Islet precursor cell (in vitro differentiated cells): ENCODE measurements at regions not wholly inside any gene's neighbourhood (a gene's known extent, or its start where the extent isn't known, plus 50 kb on each side); places are given as distances from the start of the nearest gene placed in this dataset.
"Not testable (repeated sequence)": the region's sequence is repeated elsewhere in the genome, so short reads cannot be mapped to it uniquely, and the experiment has no call there.

ENCODE experiments used
- DNase-seq: peaks from one replicate; pipeline ENCODE4 v3.0.0-alpha.2; 2018

DNA sequence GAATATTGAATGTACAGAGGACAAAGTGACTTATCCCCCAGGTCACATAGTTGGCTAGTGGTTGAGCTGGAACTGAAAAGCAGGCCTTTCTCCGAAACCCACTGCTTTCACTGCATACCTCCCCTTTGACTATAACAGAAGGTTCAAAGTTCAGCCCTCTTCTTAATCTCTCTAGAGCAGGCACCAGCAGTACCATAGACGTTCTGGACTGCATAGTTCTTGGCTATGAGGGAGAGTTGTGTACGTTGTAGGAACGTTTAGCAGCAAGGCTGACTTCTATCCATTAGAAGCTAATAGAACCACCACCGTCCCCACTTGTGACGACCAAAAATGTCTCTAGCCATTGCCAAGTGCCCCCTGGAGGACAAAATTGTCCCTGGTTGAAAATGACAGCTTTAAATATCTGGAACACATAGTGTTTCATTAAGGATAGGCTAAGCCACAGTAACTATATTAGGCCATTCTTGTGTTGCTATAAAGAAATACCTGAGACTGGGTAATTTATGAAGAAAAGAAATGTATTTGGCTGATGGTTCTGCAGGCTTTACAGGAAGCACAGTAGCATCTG lies 123.8 kb upstream of the MTHFD1L start:
- no peak for DNase-seq

- no peak for DNase-seq
These were observed 120.8 kb upstream of the MTHFD1L start for GRCh38 chr6:150744522-150745260.

GRCh38 chr6:150745896-150746295 lies 119.6 kb upstream of the MTHFD1L start:
- DNase-seq = no peak

DNA sequence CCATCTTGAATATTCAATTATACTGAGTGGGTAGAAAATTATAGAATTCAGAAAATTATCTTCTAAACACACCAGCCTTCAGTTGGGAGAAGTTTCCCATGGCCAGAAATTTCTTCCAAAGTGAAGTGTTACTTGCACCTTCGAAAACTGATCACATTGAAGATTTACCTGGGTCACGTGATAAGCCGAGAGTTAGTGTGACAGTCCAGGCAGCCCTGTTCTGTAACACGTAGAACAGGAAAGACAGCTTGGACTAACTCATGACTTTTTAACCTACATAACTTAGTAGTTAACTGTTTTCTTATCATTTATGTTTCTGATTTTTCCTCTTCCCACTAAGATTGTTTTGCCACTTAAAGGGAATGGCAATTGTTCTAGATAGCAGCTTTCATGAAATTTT lies 118.3 kb upstream of the MTHFD1L start:
- DNase-seq = no peak

GRCh38 chr6:150749091-150749670 lies 116.3 kb upstream of the MTHFD1L start:
- no peak for DNase-seq

DNA sequence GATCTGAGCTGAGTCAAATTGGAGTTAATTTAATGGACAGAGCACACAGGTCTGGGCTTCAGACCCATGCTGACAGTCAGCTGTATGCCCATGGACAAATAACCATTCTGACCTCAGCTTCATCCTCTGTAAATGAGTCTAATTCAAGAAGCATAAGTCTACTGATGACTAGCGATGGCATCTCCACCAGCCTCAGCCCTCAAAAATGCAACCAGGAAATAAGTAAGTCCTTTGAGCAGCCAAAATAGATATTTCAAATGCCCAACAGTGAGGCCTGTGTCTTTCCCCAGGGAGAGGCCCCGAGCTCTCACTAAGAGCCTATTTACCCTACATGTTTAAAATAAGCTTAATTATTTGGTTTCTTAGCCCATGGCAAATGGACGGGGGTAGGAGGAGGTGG lies 114.2 kb upstream of the MTHFD1L start:
- DNase-seq = no peak

- no peak for DNase-seq
These were observed 113.1 kb upstream of the MTHFD1L start for GRCh38 chr6:150752409-150752808.

DNA sequence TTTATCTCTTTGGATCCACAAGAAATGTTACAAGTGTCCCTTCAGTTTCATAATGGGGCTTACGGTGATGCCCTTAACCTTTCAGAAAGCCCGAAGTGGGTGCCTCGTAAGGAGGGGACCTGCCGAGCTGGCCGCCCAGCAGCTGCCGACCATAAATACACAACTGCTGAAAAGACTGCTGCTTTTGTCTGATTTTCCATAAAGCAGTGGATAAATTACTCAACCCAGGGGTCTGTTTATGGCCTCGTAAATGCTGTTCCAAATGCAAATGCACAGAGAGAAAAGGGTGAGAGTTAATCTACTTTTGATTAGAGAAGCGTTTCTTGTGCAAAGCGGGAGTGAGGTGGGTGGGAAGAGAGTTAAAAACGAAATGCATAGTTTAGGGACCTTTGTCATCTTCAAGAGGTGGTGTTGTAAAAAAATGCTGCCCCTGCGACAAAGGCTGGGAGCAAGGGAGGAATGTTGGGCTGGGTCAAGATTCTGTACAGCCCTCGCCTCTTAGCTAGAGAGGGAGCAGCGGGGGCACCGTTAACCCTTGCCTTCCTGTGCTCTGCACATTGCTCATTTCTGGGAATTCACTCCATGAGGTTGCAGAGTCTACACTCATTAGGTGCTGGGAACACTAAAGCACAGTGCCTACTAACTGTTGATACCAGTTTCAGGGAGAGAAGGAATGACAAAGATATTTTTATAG lies 112.0 kb upstream of the MTHFD1L start:
- DNase-seq = peak; percentile 67

DNA sequence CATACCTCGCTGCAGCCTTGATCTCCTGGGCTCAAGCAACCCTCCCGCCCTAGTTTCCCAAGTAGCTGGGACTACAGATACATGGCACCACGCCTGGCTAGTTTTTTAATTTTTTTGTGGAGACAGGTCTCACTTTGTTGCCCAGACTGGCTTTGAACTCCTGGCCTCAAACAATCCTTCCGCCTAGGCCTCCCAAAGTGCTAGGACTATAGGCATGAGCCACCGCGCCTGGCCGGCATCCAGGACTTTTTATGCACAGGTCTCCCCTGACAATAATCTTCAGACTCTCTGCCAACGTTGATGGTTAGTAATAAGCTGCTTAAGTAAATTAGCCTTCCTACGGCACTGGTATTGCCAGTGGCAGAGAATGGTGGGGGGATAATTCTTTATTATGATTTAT lies 110.5 kb upstream of the MTHFD1L start:
- no peak for DNase-seq

GRCh38 chr6:150755524-150755923 lies 110.0 kb upstream of the MTHFD1L start:
- DNase-seq = no peak

- DNase-seq = no peak
These were observed 109.3 kb upstream of the MTHFD1L start for GRCh38 chr6:150756173-150756572.

DNA sequence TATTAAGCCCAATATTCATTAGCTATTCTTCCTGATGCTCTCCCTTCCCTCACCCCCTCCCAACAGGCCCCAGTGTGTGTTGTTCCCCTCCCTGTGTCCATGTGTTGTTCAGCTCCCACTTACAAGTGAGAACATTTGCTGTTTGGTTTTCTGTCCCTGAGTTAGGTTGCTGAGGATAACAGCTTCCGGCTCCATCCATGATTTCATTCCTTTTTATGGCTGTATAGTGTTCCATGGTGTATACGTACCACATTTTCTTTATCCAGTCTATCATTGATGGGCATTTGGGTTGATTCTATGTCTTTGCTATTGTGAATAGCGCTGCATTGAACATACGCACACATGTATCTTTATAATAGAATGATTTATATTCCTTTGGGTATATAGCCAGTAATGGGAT lies 107.7 kb upstream of the MTHFD1L start:
- DNase-seq = not testable (repeated sequence)

- DNase-seq = no peak
These were observed 106.0 kb upstream of the MTHFD1L start for GRCh38 chr6:150759483-150759882.

DNA sequence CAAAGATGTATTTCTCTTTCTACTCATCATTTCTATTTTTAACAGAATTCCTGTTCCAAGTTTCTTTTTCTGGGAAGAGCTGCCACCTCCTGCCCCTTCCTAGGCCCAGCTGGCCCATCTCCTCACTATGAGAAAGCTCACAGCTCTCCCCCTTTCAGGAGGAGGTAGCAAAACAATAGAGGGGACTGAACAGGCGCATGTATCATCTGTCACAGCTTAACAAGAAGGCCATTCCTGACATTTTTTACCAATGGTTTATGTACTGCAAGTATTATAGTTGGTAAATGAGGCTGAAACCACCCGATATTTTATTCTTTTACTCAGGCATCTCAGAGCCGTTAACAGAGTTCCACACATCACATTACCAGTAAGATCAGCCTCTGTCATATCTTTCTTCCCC lies 103.7 kb upstream of the MTHFD1L start:
- DNase-seq = no peak

- no peak for DNase-seq
These were observed 101.0 kb upstream of the MTHFD1L start for GRCh38 chr6:150764334-150765066.

GRCh38 chr6:150765067-150765764 lies 100.3 kb upstream of the MTHFD1L start:
- no peak for DNase-seq

- DNase-seq = no peak
These were observed 99.1 kb upstream of the MTHFD1L start for GRCh38 chr6:150766201-150766997.

DNA sequence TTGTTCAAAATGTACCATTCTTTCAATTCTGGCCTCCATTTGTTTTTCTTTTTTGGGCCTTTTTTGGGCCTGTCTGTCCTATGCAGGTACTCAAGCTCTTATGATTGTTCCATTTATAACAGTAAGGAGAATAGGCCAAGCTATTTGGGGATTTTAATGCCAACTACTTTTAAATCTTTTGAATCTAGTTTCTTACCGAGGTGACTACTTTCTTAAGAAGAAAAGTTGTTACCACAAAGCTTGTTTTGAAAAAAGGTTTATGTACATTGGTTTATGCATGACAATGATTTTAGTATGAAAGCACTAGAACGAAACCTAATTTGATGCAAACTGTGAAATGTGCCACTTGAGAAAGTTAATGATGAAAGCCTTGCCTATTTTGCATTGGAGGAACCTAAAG lies 98.3 kb upstream of the MTHFD1L start:
- DNase-seq = no peak

GRCh38 chr6:150767571-150768018 lies 97.9 kb upstream of the MTHFD1L start:
- peak; percentile 70 for DNase-seq

GRCh38 chr6:150770637-150771036 lies 94.9 kb upstream of the MTHFD1L start:
- DNase-seq = no peak

DNA sequence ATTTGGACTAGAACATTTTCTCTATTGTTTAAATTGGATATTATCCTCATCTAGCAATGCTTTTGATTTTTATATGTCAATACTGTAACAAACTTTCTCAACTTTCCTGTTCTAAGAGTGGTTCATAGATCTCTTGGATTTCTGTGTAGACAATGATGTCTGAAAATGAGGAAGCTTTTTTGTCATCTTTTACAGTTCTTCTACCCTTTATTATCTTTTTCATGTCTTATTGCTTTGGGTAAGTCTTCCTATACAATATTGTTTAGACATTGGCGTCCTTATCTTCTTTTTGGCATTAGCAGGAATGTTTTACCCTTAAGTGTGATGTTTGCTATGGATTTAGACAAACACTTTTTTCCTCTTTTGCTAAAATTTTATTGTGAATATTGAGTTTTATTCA lies 91.5 kb upstream of the MTHFD1L start:
- no peak for DNase-seq
